IMR-90 (cell line): ENCODE measurements at regions not wholly inside any gene's neighbourhood (a gene's known extent, or its start where the extent isn't known, plus 50 kb on each side); places are given as distances from the start of the nearest gene placed in this dataset.

Experiments
- ATAC-seq: fragments of 200-7000 bp; cut with Tn5 transposase; 2 replicates; pipeline ENCODE4 v1.9.1; 2020; ENCODE audit warnings: low read depth, mild to moderate bottlenecking, moderate library complexity
- BruUV-seq: library from RNA; stranded (reverse); fragments of 400-500 nt; replicated peaks from 2 replicates; lab custom pipeline; 2021; lab: Mats Ljungman, UMichigan
- CTCF ChIA-PET: fragments of 300-600 bp; formaldehyde crosslinking; extraction: SDS; loops from one replicate; lab custom pipeline; 2021; ENCODE audit warnings: antibody characterized with exemption; lab: Yijun Ruan, JAX
- POLR2A ChIA-PET: fragments of 300-600 bp; sonication (Branson Sonifier 250); formaldehyde crosslinking; loops from one replicate; lab custom pipeline; 2022; ENCODE audit warnings: antibody characterized with exemption; ENCODE audit not compliant: unreplicated experiment; lab: Charles Lee
- DNase-seq: peaks from one replicate; pipeline ENCODE4 v3.0.0; 2013
- H2AFZ ChIP-seq: replicated peaks from 2 replicates; pipeline ENCODE3; 2013; ENCODE audit warnings: low read length, mild to moderate bottlenecking; ENCODE audit not compliant: poor library complexity
- H2AK5ac ChIP-seq: 2 replicates; pipeline ENCODE4 v1.6.1; 2013; ENCODE audit warnings: low read depth, low read length, inconsistent platforms
- H2AK9ac ChIP-seq: replicated peaks from 2 replicates; pipeline ENCODE3; 2013; ENCODE audit warnings: mild to moderate bottlenecking, low read depth, low read length, moderate library complexity; ENCODE audit not compliant: poor library complexity
- H2BK120ac ChIP-seq: 2 replicates; pipeline ENCODE4 v1.6.1; 2013; ENCODE audit warnings: low read depth, low read length, inconsistent platforms
- H2BK15ac ChIP-seq: 3 replicates; pipeline ENCODE4 v1.6.1; 2013; ENCODE audit warnings: low read depth, low read length, inconsistent platforms
- H2BK20ac ChIP-seq: 2 replicates; pipeline ENCODE4 v1.6.1; 2013; ENCODE audit warnings: low read depth, mild to moderate bottlenecking, inconsistent platforms, low read length, moderate library complexity
- H2BK5ac ChIP-seq: 2 replicates; pipeline ENCODE4 v1.6.1; 2013; ENCODE audit warnings: mild to moderate bottlenecking, low read depth, low read length, inconsistent platforms; ENCODE audit not compliant: poor library complexity, severe bottlenecking
- H3K14ac ChIP-seq: replicated peaks from 2 replicates; pipeline ENCODE4 v1.6.1; 2013; ENCODE audit warnings: low read depth, low read length, inconsistent platforms
- H3K18ac ChIP-seq: 2 replicates; pipeline ENCODE4 v1.6.1; 2013; ENCODE audit warnings: low read depth, low read length, control low read depth
- H3K23ac ChIP-seq: 2 replicates; pipeline ENCODE4 v1.6.1; 2013; ENCODE audit warnings: low read depth, low read length, inconsistent platforms
- H3K27ac ChIP-seq: 2 replicates; pipeline ENCODE4 v1.5.1; 2013; ENCODE audit warnings: mild to moderate bottlenecking, control low read depth, low read length; ENCODE audit not compliant: insufficient read depth
- H3K27me3 ChIP-seq: 2 replicates; pipeline ENCODE4 v1.6.1; 2013; ENCODE audit warnings: low read length; ENCODE audit not compliant: control insufficient read depth, insufficient read depth
- H3K36me3 ChIP-seq: 2 replicates; pipeline ENCODE4 v1.6.1; 2013; ENCODE audit warnings: low read length, mixed read lengths; ENCODE audit not compliant: control insufficient read depth, insufficient read depth
- H3K4ac ChIP-seq: 2 replicates; pipeline ENCODE4 v1.6.1; 2013; ENCODE audit warnings: low read depth, low read length, inconsistent platforms
- H3K4me1 ChIP-seq: 2 replicates; pipeline ENCODE4 v1.6.1; 2013; ENCODE audit warnings: low read length, mixed read lengths; ENCODE audit not compliant: control insufficient read depth, insufficient read depth
- H3K4me2 ChIP-seq: 2 replicates; pipeline ENCODE4 v1.6.1; 2013; ENCODE audit warnings: low read depth, mild to moderate bottlenecking, control low read depth, low read length, moderate library complexity
- H3K4me3 ChIP-seq: 2 replicates; pipeline ENCODE4 v1.5.1; 2013; ENCODE audit warnings: low read depth, mild to moderate bottlenecking, control low read depth, low read length, moderate library complexity; ENCODE audit not compliant: insufficient read depth
- H3K56ac ChIP-seq: 2 replicates; pipeline ENCODE4 v1.6.1; 2013; ENCODE audit warnings: low read length, inconsistent platforms; ENCODE audit not compliant: insufficient read depth; ENCODE audit errors: extremely low read depth
- H3K79me1 ChIP-seq, 2 experiments: 2 replicates each; pipeline ENCODE4 v1.6.1; 2013; ENCODE audit warnings: low read length in 2 of 2, inconsistent platforms in 1 of 2, low read depth in 1 of 2
- H3K9ac ChIP-seq: 2 replicates; pipeline ENCODE4 v1.6.1; 2013; ENCODE audit warnings: low read depth, low read length, control low read depth
- H3K9me1 ChIP-seq: 2 replicates; pipeline ENCODE4 v1.6.1; 2013; ENCODE audit warnings: low read length, inconsistent platforms; ENCODE audit not compliant: insufficient read depth
- H3K9me3 ChIP-seq: 2 replicates; pipeline ENCODE4 v1.6.1; 2013; ENCODE audit warnings: low read length; ENCODE audit not compliant: control insufficient read depth, insufficient read depth
- H4K20me1 ChIP-seq: 2 replicates; pipeline ENCODE4 v1.6.1; 2013; ENCODE audit warnings: low read length, inconsistent platforms; ENCODE audit not compliant: insufficient read depth
- H4K5ac ChIP-seq: 2 replicates; pipeline ENCODE4 v1.6.1; 2013; ENCODE audit warnings: mild to moderate bottlenecking, low read depth, low read length, control low read depth
- H4K8ac ChIP-seq, 2 experiments: 2 replicates each; pipeline ENCODE4 v1.6.1; 2013; ENCODE audit warnings: low read depth in 2 of 2, low read length in 2 of 2, control low read depth in 1 of 2, inconsistent platforms in 1 of 2
- H4K91ac ChIP-seq: 2 replicates; pipeline ENCODE4 v1.6.1; 2013; ENCODE audit warnings: low read depth, low read length, inconsistent platforms; ENCODE audit not compliant: insufficient read depth
- CHD1 ChIP-seq: IDR thresholded peaks from 2 replicates; pipeline ENCODE4 v1.6.1; 2012; ENCODE audit warnings: low read depth, low read length, improper control_type of control experiment
- MAFK ChIP-seq: IDR thresholded peaks from 2 replicates; pipeline ENCODE4 v1.6.1; 2012; ENCODE audit warnings: low read depth, low read length, improper control_type of control experiment
- MXI1 ChIP-seq: IDR thresholded peaks from 2 replicates; pipeline ENCODE4 v1.6.1; 2012; ENCODE audit warnings: low read depth, mild to moderate bottlenecking, low read length, moderate library complexity, borderline replicate concordance
- NFE2L2 ChIP-seq: fragments of 150-350 bp; IDR thresholded peaks from 2 replicates; pipeline ENCODE4 v1.6.1; 2016; ENCODE audit warnings: low read depth, mild to moderate bottlenecking, low read length
- POLR2A ChIP-seq: IDR thresholded peaks from 2 replicates; pipeline ENCODE4 v1.6.1; 2012; ENCODE audit warnings: mild to moderate bottlenecking, low read depth, low read length
- RFX5 ChIP-seq: IDR thresholded peaks from 2 replicates; pipeline ENCODE4 v1.8.0; 2012; ENCODE audit warnings: low read depth, mild to moderate bottlenecking, low read length, moderate library complexity
- SMC3 ChIP-seq: fragments of 150-350 bp; IDR thresholded peaks from 2 replicates; pipeline ENCODE4 v1.6.1; 2016; ENCODE audit warnings: low read depth, mild to moderate bottlenecking, antibody characterized with exemption, low read length, moderate library complexity
- USF2 ChIP-seq: fragments of 150-350 bp; IDR thresholded peaks from 2 replicates; pipeline ENCODE4 v1.6.1; 2017; ENCODE audit warnings: mild to moderate bottlenecking, antibody characterized with exemption, low read length, low read depth
- WGBS, 2 experiments: methylation state at CpG; one replicate each; pipeline versions ENCODE4 v1.1.5 to v1.1.7; 2013; ENCODE audit warnings: missing lambda C conversion rate in 2 of 2; ENCODE audit not compliant: insufficient read length in 1 of 2; ENCODE audit errors: extremely low coverage in 2 of 2; 5-methylcytosine and 5-hydroxymethylcytosine counted together
- dilution Hi-C: fragments of 300-500 bp; cut with HindIII; formaldehyde crosslinking; loops from one replicate; pipeline ENCODE4 v1.14.3; 2018; ENCODE audit warnings: low sequenced_read_pairs; ENCODE audit not compliant: unreplicated experiment
- in situ Hi-C: fragments of 300-500 bp; cut with MboI; formaldehyde crosslinking; loops from 3 replicates; pipeline ENCODE4 v1.14.3; 2019; ENCODE audit warnings: low sequenced_read_pairs, inconsistent platforms, mixed read lengths
- intact Hi-C: fragments of 100-400 bp; cut with micrococcal nuclease; formaldehyde crosslinking; loops from 2 replicates; pipeline ENCODE4 v1.10.0; 2022

GRCh38 chr1:105373681-105374080, 1624.0 kb downstream of the AMY1C start:
- intact Hi-C loops: no loop called here
- Histone ChIP-seq H3K23ac (no peak overlapping the region), H3K27ac (no peak overlapping the region), H4K5ac (no peak overlapping the region), H2BK15ac (no peak overlapping the region), H3K27me3 (no peaks in the 10 kb centered on the region), H4K8ac (no peak overlapping the region), H2BK20ac (no peak overlapping the region), H3K4me2 (no peak overlapping the region), H3K4me1 (no peaks in the 10 kb centered on the region), H3K14ac (no peak overlapping the region), H3K9ac (no peak overlapping the region), H2AFZ (no peak overlapping the region), H3K9me1 (no peaks in the 10 kb centered on the region), H2AK5ac (no peak overlapping the region), H3K36me3 (no peaks in the 10 kb centered on the region), H3K4me3 (no peak overlapping the region), H3K56ac (no peak overlapping the region), H3K9me3 (peaks cover 5% of the 10 kb centered on the region), H2BK120ac (no peak overlapping the region), H3K18ac (no peak overlapping the region), H4K20me1 (no peaks in the 10 kb centered on the region), H3K79me1 (no peaks in the 10 kb centered on the region), H4K91ac (no peak overlapping the region), H2BK5ac (no peak overlapping the region), H3K4ac (no peak overlapping the region), H2AK9ac (no peak overlapping the region)
- ChIA-PET POLR2A (no interaction called here), CTCF (no interaction called here)
- no TSS peak for BruUV-seq
- dilution Hi-C loops: no loop called here
- in situ Hi-C loops: no loop called here
- no CpG with 5 or more reads among the region's 1 CpG for WGBS, 2 experiments
- ATAC-seq (no peak), DNase-seq (no peak)
- TF ChIP-seq MXI1: no peak
- no peak for TF ChIP-seq CHD1
- TF ChIP-seq POLR2A: no peak
- no peak for TF ChIP-seq SMC3
- TF ChIP-seq MAFK: no peak
- TF ChIP-seq USF2: no peak
- no peak for TF ChIP-seq RFX5
- no peak for TF ChIP-seq NFE2L2
